Smooth muscle cell of the brain vasculature (primary cell): ENCODE measurements at regions not wholly inside any gene's neighbourhood (a gene's known extent, or its start where the extent isn't known, plus 50 kb on each side); places are given as distances from the start of the nearest gene placed in this dataset.

Experiments
- DNase-seq: peaks from one replicate; pipeline ENCODE4 v3.0.0-alpha.2; 2012; ENCODE audit warnings: low read depth, low spot score

DNA sequence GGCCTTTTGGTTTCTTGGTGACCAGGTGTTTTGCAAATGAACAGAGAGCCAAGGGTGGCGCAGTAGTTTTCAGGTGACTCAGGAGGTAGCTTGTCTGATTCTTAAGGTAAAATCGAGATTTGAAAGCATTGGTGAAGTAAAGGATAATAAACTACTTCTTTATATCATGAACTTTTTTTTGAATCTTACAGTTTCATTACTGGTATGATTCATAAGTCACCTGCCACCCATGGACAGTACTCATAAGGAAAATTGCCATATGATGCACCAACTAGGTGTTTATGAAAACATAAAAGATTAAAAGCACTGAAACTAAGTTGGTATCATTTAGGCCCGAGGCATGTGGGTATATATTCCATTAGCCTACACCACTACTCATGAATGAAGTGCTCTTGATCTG is 84.1 kb upstream of the MGAT5 start:
- no peak for DNase-seq

DNA sequence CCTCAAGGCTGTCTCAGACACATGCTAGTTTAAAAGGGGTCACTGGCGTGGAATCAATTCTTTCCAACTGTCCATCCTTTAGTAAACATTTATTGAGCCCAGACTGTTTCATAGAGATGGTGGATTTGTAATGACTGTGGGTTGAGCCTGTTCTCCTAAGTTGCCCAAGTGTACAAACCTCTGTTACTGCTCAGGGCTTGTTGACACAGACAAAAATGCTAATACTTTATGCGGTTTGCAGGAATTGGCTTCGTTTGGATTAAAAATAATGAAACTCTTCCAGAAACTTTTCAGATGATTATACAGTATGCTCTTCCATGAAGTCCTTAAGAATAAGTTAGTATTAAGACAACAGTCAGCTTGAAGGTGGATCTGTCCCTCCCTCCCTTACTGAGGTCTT is 83.6 kb upstream of the MGAT5 start:
- no peak for DNase-seq

DNA sequence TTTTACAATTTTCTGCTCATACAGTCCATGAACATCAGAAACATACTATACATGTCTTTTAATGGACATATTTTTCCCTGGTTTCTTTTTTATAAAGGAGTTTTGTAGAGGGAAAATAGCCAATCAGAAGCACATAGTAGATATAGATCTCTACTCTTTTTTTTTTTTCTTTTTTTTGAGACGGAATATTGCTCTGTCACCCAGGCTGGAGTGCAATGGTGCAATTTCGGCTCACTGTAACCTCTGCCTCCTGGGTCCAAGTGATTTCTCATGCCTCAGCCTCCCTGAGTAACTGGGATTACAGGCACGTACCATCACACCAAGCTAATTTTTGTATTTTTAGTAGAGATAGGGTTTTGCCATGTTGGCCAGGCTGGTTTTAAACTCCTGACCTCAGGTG is 83.2 kb upstream of the MGAT5 start:
- no peak for DNase-seq

DNA sequence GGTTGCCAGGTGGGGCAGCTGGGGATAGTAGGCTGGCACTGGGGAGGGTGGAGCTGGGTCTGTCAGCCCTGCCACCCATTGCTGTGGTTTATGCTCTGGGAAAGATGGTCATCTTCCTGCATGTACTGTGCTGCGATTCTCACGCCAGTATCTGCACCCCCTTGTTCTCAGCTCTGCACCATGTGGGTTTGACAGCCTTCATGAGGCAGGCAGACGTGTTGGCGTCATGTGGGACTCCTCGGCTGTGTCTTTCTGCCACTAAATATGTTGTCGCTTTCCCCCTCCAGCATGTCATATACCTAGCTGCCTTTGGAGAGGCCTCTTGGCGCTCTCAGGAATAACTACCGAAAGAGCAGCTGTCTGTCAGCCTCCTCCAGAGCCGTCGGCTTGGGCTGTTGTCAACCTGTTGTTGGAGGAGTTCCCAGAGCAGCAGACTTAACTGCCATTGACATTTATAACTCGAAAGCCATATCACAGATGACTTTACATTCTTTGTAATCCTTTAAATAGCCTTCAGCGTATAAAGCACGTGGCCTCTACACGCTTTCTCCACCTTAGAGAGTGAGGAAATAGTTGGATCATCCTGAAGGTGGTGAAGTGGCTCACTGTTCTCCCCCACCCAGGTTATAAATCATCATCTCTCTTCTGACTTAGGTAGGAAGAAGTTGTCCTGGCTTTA is 80.4 kb upstream of the MGAT5 start:
- no peak for DNase-seq

DNA sequence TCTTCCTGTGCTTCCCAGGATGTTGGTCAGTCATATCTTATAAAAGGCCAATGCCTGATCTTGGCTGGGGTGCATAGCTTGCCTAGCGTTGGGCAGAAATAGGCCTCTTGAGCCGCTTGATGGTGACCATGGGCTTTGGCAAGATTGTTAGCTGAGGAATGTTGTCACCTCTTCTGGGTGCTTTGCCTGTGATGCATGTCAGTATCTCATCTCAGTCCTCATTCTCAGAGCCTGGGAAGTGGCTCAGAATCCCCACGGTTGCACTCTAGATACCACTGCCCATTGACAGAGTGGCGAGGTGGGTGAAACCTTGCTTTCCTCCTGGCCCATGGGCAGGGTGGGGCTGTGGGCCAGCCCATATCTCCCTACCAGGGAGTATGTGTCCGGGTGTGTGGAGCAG is 79.2 kb upstream of the MGAT5 start:
- DNase-seq: no peak

DNA sequence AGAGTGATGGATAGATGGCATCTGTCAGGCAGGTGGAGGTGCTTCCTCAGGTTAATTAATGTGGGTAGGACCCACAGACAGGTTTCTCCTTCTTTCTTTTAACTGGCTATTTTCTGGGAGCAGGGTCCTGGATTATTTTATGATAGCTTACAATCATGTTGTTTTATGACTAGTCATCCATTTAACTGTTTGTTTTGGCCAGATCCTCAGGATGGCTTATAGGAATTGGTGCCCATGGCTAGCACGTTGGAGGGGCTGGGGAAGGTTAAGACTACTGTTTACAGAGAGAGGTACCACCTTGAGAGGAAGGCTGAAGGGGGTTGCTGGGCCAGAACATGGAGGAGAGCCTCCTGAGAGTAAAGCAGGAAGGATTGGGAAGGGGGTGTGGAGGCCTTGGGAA is 78.0 kb upstream of the MGAT5 start:
- no peak for DNase-seq

DNA sequence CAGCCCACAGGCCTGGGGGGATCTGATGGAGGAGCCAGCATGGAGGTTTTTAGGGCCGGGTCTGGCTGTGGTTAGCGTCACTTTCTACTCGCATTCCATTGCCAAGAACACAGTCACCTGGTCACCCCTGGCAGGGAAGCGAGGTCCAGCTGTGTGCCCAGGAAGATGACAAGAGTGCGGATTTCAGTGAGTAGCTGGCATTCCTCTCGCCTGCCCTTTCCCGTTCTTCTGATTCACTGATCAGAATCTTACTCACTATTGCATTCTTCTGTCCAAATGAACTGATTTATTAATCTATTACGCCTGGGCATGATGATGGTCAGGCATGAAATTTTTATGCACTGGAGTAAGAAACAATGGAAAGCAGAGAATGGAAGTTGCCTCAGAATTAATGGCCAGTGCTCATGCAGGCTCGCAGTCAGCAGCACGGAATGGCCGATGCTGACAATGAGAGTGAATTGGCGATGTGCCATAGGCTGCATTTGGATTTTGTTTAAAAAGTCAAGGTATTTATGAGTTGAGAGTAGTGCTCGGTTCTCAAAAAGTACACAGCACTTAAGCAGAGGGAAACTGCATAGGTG is 76.4 kb upstream of the MGAT5 start:
- no peak for DNase-seq

DNA sequence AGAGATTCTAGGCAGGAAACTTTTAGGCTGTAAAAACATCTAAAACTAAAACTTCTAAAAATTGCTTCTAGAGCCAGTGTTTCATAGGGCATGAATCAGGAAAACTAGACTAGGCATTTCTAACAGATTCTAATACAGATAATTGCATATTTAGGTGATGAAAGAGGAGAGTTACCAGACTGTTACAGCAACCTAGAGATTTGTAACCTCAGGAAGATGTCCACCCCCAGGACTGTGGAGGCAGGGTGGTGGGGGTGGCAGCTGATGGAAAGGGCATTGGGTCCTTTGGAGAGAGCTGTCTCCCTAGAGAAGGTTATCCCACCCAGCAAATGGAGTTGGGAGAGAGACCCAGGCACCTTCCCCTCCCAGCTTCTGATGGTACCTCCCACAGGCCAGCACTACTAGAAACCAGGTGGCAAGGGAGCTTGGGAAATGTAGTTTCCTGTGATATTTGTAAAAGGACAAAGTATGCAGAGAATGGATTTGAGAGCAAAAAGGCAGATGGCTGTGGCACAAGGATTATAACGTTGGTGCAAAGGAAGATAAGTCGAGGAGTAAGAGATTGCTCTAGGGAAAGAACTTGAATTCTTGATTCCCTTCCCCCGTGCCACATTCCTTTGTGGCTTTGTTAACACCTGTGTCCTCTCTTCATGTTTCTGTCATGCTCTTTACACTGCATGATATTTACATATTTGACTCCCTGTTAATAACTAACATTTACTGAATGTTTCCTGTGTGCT is 75.6 kb upstream of the MGAT5 start:
- no peak for DNase-seq

DNA sequence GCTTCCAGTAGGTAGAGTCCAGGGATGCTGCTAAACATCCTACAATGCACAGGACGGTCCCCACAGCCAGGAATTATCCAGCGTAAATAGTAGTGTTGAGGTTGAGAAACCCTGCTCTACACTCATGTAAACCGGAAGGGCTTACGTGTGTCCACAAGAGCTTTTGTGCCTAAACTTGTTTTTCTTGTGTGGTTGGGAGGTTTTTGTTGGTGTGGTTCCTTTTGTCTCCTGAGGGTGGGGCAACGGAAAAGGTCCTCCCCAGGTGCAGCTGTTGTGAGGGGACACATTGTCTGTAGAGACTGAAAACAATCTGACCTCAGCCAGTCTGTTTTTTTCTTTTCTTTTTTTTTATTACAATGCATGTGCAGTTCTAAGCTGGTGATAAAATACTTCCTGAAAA is 72.7 kb upstream of the MGAT5 start:
- DNase-seq: no peak

DNA sequence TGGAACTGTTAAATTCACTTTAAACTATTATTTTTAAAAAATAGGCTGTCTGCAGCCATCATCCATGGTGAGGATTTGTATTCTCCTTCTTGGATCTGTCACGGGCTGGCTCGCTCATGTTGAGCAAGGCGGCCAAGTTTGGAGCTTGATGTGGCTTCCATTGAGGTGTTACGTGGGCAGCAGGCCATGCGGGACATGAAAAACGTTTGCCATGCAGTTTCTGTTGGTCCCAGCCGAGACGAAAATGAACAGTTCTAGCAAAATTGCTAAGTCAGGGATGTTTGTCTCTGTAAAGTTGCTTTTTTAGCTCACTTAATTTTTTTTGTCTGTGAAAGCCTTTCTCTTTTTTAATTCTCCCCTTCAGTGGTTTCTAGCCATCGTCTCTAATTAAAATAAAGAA is 70.2 kb upstream of the MGAT5 start:
- DNase-seq: no peak

DNA sequence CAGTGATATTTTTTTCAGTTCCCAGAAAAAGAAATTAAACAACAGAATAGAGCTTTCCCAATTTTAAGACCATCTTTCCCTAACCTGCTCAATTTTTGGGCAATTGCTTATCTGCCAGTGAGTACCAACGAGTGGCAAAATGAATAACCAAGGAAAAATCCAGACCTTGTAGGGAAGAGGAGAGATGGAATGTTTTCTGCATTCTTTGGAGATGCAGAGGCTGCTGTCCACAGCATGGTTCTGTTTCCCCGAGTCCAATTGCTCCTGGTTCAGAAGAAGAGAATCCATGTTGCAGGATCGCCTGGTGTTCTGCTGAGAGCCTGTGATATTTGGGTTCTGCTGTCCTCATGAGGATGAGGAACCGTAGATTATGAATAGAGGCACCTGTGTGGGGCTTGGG is 68.2 kb upstream of the MGAT5 start:
- DNase-seq: no peak

DNA sequence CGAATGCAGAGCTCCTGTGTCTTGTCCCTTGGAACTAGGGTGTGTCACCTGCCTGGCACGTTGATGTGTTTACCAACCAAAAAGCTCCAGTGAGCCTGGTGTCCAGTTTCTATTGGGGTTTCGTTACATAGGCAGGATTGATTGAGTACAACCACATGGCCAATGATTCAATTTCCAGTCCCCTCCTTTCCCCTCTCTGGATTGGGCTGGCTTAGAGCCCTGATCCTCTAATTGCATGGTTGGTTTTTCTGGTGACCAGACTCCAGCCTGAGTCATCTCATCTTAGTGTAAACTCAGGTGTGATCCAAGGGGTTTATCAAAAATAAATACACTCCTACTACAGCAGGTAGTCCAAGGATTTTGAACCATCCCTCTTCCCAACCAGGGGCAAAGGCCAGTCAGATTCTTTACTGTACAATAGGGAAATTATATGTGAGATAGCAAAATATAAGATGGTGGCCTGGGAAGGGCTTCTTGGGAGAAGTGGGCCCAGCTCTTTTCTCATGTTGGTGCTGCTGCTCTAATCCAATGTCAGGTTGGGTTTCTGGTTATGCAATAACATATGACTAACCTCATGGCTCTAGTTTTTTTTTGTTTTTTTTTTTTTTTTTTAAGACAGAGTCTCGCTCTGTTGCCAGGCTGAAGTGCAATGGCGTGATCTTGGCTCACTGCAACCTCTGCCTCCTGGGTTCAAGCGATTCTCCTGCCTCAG is 64.7 kb upstream of the MGAT5 start:
- DNase-seq: no peak

DNA sequence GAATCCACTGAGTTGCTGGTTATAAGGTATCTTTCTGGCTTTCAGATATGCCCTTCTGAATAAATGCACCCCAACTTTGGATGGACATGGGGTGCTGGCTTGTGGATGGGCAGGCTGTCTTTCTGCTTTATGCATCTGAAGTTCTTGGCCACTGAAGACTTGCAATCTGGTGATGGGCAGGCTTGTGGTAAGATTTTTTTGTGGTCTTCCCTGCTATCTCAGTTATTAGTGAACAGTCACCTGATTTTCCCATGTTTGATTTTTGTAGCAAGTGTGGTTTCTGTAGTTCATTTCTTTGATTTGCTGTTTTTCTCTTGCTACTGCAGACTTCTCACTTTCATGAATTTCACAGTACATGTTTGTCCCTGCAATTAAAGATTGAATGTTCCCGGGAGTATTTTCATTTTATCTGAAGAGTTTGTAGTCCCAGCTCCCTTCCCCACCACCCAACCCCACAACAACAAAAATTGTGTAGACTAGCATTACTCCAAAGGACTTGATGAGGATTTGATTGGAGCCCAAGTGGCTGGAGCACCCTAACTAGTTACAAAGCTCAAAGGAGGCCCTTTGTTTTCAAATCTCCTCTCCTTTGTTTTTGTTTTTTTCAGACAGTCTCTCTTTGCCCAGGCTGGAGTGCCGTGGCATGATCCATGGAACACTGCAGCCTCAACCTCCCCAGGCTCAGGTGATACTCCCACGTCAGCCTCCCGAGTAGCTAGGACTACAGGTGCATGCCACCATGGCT is 63.6 kb upstream of the MGAT5 start:
- no peak for DNase-seq

DNA sequence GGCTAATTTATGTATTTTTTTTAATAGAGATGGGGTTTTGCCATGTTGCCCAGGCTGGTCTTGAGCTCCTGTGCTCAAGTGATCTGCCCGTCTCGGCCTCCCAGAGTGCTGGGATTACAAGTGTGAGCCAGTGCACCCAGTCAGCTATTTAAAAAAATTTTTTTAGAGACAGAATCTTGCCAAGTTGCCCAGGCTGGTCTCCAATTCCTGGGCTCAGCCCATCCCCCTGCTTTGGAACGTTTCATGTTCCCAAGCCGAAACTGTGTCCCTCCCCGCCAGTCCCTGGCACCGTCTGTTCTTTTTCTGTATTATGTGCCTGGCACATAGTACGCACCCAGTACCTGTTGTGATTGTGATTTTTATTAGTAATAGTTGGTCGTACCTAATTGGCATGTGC is 63.1 kb upstream of the MGAT5 start:
- no peak for DNase-seq

DNA sequence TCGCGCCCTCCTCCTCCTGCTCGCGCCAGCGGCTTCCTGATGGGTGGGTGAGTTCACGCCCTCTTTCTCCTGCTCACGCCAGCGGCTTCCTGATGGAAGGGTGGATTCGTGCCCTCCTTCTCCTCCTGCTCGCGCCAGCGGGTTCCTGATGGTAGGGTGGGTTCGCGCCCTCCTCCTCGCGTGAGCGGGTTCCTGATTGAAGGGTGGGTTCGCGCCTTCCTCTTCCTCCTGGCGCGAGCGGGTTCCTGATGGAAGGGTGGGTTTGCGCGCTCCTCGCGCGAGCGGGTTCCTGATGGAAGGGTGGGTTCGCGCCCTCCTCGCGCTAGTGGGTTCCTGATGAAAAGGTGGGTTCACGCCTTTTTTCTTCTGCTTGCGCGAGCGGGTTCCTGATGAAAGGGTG is 62.0 kb upstream of the MGAT5 start:
- DNase-seq: no peak

DNA sequence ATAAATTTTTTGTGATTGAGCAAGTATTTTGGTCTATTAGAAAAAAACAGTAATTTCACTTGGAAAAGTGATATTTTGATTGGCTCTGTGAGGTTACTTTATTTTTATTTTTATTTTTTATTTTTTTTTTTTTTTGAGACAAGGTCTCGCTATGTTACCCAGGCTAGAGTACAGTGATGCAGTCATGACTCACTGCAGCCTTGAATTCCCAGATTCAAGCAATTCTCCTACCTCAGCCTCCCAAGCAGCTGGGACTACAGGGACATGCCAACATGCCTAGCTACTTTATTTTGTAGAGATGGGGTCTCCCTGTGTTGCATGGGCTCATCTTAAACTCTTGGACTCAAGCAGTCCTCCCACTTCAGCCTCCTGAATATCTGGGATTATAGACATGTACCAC is 60.9 kb upstream of the MGAT5 start:
- no peak for DNase-seq

DNA sequence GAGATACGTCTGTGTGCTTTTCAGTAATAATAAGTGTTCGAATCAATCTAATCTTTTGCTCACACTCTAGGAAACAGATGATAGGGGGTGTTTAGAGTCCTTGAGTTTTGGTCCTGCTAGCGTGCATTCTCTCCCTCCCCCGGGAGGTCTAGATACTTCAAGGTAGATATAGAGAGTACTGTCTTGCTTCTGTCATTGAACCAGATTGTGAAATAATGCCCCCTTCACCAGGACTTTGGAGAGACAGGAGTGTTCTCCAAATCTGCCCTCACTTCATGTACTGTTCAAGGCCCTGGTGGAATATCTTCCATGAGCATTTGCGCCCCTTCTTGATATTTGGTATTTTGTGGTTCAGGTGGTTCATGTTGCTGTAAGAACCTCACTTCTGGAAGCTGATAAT is 59.4 kb upstream of the MGAT5 start:
- no peak for DNase-seq

DNA sequence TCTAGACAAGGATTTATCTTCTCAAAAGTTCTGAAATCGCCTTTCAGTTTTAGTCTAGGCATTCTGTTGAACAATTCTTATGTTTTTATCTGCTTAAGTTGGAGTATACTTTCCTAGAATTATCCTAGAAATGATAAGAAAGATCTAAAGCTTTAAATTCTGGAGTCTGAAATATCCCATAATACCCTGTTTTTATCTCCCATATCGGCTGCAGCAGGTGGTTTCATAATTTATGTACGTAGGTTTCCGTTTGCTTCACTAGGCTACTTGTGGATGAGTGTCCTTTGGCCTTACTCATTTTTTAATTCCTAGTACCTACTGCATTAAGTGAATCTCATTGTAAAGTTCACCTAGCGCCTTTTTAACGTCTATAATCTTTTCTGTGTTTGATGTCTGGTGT is 58.5 kb upstream of the MGAT5 start:
- DNase-seq: no peak

DNA sequence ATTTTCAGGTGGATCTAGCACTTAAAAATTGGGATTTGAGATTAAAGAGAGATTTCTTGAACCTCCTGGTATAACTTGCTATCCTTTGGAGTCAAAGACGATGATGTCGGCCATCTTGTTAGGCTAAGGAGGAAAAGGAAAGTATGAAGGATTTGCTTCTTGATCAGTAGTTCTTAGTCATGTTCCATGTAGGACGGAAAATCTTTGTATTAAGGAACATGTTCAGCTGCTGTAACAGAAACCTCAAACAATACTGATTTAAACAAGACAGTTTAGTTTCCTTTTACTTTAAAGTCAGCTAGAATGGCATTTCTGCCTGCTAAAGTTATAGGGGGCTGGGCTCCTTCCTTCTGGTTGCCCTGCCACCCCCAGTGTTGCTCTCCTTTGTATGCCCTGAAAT is 56.4 kb upstream of the MGAT5 start:
- DNase-seq: no peak

DNA sequence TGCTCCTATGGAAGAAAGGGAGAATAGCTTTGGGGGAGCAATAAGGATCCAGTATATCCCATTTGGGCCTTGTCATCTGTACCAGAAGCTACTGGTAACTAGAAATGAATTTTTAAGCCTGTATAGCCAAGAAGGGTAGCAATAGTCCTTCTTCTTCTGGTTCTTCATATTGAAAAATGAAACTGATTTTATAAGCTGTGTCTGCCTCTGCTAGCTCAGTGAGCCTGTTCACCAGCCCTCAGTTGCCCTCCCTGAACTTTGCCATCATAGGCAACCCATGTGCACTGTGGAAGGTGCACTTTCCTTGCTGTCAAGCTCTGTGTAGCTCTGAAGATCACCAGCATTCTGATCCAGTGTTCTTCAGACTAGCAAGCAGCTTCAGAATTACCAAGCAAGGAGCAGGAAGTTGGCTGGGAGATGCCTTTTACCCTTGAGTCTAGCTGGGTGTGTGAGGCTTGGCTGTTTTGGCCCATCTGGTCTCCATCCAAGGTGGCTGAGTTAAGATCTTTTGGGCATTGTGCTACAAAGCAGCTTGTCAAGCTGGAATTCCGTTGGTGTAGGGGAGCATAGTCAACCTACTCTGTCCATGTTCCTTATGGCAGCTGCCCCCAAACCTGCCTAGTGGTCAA is 55.8 kb upstream of the MGAT5 start:
- no peak for DNase-seq

DNA sequence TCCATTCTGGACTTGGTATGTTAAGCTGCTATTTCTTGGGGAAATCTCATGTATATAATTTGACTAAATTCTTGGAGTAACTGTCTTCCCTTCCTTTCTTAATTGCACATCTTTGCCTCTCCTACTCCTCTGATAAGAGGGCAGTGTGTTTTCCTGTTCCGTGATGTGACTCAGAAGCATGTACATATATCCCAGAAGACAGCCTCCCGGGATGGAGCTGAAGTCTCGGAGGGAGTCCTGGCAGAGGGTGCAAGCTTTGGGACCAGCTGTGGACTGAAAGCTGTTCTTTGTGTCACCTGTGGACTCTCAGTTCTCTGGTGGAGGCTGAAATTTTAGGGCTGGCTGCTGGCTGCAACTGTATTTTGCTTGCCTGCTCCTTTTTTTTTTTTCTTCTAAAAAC is 54.7 kb upstream of the MGAT5 start:
- no peak for DNase-seq
